Femur (tissue), 1 donor: ENCODE measurements at regions not wholly inside any gene's neighbourhood (a gene's known extent, or its start where the extent isn't known, plus 50 kb on each side); places are given as distances from the start of the nearest gene placed in this dataset.
A peak's percentile ranks its signal among the peaks of the same experiment; 100 is the strongest.

Source experiments
- DNase-seq: peaks from one replicate; pipeline ENCODE4 v3.0.0-alpha.2; 2017

DNA sequence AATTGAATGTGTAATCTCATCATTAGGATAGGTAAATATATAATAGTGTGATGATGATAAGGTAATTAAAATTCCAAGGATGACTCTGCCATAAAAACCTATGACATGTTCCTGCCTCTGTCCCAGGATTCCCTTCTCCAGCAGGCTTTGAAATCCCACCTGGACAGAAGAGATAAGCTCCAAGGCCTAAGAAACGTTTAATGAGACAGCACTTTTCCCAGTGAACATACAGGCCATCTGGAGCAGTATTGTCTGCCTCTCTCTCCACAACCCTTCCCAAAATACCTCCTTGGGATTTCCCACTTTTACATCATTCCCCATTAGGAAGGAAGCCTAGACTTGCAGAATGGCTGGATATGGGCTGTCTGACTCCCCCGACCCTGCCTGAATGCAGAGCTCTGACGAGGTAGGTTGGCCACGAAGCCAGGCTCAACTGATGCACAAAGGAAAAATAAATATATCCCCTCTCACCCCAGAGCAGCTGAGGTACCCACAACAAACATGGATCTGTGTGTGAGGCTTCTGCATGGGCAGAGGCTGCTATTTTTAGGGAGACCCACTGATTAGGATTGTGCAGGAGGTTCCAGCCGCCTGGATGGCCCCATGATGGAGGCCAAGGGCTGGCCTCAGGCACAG, 71.0 kb downstream of the TMPRSS5 start:
- DNase-seq, result no peak

DNA sequence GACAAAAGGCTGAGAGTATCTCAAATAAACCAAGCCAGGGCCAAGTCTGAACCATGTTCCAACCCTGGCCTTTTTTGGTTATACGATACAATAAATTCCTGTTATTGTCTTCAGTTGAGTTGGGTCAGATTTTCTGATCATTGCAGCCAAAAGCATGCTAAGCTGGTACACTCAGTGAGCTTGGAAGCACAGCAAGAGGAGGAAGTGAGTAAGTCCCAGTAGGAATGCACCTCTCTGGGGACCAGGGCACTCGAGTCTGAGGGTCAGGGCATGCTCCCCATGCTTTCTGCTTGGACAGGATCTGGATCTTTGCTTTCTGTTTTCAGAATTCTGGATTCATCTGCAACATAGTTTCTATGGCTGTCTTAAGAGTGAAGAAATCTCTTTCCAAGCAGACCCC, 73.1 kb downstream of the TMPRSS5 start:
- DNase-seq, result no peak

DNA sequence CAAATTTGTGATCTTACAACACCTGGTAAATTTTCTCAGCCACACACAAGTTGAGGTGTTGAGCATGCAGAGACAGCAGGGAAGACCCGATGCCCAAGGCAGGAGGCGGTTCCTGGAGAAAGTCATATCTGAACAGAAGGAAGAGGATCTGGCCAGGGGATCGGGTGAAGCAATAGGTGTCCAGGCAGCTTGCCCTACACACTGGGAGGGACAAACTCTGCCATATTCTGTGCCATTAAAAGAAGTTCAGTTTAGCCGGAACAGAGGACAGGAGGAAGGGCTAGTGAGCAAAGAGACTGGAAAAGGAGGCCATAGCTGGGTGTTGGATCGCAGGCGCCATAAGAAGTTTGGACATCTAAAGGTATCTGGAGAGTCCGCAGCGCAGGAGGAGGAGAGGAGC, 76.5 kb downstream of the TMPRSS5 start:
- no peak for DNase-seq

DNA sequence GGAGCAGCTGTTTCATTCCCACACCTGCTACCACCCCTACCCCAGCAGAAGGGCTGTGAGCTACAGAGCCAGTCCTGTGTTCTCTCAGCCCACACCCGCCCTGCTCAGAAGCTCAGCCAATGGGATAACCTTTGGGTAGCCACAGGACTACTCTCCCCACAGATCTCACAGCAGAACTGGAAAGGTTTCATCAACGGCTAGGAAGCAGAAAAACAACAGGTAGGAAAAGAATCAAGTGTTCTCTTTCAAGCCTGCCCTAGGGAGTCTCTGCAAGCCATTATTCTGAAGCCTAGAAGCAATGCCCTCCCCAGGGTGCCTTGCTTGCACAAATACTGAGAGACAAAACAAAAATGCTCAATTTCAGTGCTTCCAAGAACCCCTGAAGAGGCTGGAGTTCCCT, 77.2 kb downstream of the TMPRSS5 start:
- DNase-seq, result no peak

DNA sequence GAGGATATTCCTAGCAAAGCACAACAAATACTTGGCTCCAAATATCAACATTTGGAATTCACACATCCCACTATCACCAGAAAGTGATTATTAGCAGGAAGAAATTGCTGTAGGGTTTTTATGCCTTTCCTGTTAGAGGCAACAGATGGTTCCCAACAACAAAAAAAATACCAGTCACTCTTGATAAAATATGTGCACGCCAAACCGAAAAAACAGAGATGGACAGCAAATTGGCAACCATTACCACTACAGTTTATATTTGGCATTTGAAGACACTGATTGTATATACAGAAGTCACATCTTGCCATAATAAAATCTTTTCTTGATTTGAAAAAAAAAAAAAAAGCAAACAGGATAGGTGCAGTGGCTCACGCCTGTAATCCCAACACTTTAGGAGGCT, 78.2 kb downstream of the TMPRSS5 start:
- DNase-seq, result no peak

DNA sequence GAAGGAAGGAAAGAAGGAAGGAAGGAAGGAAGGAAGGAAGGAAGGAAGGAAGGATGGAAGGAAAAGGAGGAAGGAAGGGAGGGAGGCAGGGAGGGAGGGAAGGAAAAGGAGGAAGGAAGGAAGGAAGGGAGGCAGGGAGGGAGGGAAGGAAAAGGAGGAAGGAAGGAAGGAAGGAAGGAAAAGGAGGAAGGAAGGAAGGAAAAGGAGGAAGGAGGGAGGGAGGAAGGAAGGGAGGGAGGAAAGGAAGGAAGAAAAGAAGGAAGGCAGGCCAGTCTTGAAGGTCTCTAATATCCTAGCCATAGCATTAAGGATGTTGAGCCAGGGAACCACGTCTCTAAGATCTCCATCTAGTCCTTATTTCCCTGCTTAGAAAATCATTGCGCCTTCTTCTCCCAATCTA, 78.8 kb downstream of the TMPRSS5 start:
- no peak for DNase-seq

DNA sequence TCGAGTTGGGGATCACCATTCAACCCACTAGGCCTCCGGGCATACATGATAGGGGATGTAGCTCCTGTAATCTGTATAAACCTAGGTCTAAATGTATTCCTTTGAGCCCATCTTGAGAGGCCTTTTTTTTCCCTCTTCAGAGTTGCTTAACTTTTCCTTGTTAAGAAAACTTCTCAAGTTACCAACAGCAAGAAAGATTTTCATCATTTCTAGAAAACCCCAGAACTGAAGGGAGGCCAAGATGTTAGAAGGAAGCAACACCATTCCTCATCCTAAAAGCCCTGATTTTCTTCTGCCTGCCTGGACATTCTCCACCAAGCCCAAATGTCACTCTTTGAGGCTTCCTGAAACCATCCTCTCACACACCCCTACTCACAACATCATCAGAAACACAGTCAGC, 79.4 kb downstream of the TMPRSS5 start:
- DNase-seq, result no peak

DNA sequence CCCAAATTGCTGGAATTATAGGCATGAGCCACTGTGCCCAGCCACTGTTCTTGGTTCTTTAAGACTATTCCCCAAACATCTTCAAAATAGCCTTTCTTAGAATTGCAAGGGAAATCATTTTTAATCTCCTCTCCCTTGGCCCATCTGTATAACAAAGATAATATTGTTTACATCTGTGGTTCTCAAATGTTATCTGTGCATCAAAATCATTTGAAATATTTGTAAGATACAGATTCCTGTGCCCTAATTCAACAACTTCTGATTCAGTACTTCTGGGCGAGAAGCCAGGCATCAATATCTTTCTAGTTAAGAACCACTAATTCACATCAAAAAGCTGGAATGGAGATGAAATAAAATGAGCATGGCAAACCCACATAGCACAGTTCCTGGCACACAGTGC, 83.0 kb downstream of the TMPRSS5 start:
- no peak for DNase-seq

DNA sequence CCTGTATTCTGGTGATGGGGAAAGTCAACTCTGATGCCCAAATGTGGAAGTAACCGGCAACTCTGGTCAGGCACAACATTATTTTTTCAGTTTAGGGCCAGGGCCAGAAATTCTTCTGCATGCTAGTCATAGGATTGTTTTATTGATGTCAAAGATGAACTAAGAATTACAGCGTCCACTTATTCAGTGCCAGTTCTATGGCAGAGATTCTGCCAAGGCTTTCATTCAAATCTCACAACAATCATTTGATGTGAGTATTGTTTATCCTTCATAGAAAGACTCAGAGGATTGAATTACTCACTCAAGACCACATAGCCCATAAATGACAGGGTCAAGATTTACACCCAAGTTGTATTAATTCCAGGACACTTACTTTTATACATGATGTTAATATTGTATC, 87.7 kb downstream of the TMPRSS5 start:
- DNase-seq, result no peak

DNA sequence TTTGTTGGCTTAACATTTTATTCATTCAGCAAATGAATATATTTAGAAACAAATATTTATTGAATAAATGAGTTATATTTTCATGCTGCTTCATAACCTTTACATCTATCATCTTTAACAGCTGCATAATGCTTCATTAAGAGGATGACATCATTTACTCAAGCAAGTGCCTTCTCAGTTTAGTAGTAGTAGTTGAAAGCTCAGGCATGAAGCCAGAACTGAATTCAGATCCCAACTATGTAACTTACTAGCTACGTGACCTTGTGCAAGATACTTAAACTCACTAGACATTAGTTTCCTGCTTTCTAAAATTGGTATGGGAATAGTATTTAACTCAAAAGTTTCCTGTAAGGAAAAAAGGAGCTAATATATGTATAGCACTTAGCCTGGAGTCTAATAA, 90.3 kb downstream of the TMPRSS5 start:
- no peak for DNase-seq

DNA sequence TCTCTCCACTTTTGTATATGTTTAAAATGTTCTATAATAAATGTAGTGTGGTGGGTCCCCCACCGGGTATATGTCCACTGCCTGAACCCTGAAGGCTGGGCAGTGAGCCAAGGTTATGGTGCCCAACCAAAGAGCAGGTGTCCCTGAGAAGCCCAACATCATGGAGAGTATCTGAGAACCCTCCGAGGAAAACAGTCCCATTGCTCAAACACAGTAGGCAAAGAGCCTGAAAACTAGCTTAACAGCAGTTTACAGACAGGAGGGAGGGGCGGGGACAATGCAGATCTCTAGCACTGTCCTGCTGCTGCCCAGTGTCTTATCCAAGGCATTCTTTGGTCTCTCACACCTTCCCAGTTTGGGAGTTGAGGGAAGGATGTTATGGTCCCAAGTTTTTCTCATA, 91.0 kb downstream of the TMPRSS5 start:
- DNase-seq, result no peak

DNA sequence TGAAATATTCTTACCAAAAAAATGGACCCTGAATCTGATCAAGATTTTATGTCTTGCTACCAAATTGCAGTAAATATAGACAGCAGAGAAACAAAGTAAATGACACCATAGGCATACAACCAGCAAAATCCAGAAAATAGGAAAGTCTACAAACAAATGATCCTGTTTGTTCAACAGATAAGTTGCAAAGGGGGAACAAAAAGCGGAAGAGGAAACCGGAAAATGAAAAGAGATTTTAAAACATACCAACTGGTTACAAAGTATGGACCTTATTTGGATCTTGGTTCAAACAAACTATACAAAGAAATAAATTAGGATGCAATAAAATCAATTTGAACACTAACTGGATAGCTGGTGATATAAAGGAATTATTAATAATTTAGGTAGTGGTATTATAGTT, 92.0 kb downstream of the TMPRSS5 start:
- no peak for DNase-seq

DNA sequence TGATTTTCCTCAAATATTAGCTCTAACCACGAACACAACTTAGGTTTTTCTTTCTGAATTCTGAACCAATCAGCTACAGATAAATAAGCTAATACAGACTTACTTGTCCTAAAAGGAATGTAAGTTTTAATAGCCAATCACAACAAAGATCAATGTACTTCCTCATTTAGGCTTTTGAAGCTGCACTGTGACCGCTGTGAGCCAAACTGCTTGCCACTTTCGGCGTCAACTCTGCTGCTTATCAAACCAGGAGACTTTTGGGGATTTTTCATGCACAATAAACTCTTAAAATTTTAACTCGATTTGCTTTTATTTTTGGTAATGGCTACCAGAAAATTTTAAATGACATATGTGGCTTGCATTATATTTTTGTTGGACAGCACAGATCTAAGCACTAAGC, 92.5 kb downstream of the TMPRSS5 start:
- no peak for DNase-seq

DNA sequence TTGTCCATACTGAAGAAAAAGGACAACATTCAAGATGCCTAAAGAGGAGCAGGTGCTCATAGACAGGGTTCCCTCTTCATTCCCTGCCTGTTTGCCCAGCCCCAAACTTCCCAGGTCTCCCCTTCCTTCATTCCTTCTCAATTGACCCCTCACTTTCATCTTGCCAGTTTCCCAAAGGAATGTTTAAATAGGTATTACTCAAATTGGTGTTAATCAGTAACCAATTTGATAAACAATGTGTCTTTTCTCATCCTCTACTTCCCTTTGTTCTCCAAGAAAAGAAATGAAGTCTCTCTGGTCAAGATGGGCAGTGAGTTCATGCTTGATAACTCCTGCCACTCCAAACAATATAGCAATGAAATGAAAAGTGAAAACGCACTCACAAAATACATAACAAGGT, 101.9 kb downstream of the TMPRSS5 start:
- DNase-seq, result no peak

DNA sequence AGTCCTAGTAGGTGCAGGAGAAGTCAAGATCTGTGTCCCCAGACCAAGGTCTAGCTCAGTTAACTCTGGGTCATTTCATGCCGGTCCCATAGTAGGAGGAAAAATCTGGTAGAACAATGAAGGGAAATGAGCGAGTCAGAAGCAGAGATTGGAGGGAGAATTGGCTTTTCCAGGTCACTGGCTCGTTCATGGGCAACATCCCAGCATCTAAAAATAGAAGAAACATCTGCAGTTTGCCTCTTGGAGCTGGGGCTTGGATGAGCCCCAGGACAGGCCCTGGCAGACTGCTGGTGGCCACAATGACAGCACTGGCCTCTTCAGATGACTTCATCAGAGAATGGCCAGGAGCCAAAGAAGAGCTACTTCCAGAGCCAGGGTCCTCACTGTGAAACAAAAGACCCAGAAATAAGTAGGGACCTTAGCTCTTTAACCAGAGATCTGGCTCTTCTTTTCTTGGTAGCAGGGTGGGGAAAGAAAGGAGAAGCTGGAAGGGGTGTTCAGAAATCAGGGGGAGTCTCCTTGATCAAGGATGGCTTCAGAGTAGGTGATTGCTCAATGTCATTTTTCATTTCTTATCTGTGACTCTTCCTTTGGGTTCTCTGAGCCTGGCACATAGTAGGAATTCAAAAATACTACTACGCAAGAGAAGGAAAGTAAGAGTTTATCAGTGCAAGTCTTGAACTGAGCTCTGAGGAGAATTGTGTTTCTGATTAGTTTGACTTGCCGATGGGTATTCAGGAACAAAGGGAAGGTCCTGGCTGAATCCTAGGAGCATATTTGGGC, 102.6 kb downstream of the TMPRSS5 start:
- peak; percentile 71 for DNase-seq

DNA sequence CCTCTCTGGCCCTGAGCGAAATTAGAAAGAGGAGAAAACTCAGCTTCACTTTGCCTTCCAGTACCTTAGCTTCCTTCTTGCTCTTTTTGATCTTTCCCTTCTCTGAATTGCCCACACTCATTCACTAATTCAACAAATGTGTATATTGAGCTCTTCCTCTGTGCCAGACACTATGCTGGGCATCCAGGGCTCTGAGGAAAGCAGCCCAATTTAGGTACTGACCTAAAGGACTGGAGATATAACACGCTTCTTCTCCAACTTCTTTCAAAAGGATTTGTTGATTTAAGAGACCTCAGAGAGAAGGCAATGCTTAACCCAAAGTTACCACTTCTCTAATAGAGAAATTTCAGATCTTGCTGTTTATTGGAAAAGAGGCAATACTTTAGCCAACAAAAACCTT, 103.6 kb downstream of the TMPRSS5 start:
- DNase-seq, result no peak

DNA sequence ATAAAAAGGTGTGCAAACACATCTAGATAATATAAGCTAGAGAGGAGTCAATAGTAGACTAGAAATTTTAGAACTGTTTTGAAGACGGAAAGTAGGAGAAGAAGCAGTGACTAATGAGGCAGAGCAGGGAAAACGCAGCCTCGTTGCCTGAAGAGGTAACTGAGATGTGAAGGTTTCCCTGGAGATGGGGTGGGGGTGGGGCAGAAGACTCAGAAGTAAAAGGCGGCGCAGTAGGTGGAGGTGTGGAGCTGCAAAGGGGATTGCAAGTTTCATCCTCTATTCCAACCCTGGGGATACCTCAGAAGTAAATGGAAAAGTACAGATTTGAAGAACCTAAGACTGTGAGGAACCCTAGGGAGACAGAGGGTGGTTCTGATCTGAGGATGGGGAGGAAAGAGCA, 109.5 kb downstream of the TMPRSS5 start:
- DNase-seq, result no peak

DNA sequence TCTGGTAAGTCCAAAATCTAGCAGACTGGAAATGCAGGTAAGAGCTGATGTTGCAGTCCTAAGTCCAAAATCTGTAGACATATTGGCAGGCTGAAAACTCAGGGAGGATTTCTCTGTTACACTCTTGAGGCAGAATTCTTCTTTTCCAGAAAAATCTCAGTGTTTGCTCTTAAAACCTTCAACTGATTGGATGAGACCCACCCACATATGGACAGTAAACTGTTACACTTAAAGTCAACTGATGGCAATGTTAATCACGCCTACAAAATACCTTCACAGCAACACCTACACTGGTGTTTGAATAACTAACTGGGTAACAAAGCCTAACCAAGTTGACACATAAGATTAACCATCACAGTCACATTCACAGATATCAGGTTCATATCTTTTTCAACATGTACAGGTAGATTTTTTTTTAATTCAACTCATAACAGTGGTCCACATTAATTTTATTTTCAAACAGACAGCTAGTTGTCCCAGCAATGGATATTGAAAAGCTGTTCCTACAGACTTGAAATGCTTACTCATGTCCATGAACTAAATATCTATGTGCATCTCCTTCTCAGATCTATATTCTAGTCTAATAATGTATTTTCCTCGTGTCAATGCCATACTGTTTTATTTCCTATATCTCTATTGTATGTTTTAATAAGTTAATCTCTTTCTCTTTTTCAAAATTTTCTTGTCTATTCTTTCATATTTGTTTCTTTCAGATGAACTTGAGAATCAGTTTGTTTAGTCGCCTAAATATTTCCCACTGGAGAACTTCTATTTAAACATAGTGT, 110.1 kb downstream of the TMPRSS5 start:
- DNase-seq, result no peak

DNA sequence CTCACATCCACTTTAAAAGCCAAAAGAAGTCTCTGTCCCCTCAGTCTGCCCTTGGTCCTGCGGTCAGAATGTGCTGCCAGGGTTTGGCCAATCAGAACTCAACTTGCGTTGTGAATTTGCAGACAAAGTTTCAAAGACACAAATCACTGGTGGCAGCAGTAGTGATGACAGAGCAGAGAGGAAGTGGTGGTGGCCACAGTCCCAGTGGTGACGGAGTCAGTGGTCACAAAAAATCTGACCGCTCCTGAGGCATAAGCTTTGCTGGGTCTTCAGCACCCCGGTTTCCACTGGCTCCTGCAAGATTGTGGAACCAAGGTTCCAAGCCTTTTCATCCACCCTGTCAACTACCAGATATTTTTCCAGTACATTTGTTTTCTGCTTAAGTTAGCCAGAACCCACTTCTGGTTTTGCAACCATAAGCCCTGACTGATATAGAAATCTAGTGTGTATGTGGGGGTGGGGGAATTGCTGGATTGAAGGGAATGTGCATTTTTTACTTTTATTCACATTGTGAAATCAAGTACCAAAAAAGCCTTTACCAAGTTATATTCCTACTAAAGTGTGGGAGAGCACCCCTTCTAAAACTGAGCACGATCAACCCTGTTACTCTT, 112.3 kb downstream of the TMPRSS5 start:
- DNase-seq, result peak; percentile 69

DNA sequence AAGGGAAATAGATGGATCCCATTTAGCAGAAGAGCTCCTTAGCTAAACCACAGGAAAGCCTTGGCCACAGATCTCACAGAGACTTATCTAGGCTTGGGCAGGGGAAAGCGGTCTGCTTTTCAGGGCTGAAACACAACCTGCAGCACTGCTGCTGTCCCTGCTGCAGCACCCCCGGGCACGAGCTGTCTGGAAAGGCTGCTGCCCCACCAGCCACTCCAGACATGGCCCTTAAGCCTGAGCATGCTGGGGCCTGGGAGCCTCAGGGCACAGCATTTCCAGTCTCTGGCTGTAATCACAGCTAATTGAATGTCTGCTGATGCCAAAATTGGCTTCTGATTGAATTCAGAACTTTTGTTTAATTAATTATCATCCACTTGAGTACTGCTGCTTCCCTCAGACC, 115.0 kb downstream of the TMPRSS5 start:
- no peak for DNase-seq

DNA sequence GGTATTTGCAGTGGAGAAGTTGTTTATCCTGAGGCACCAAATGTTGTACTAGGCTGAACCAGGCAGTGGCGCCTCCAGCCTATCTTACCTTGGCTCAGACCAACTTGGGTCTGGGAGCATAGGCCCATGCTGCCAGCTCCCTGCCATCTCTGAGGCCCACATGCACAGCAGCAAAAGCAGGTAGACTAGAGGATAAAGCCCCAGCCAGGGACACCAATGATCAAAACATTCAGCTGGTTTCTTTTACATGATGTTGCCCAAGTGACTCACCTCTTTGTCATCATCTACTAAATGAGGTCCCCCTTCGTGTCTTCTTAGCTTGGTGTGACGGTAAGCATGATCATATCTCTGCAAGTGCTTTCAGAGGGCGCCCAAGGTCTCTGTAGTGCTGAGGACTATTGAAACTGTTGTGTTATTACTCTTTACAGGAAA, 112.1 kb upstream of the DRD2 start:
- DNase-seq, result no peak

DNA sequence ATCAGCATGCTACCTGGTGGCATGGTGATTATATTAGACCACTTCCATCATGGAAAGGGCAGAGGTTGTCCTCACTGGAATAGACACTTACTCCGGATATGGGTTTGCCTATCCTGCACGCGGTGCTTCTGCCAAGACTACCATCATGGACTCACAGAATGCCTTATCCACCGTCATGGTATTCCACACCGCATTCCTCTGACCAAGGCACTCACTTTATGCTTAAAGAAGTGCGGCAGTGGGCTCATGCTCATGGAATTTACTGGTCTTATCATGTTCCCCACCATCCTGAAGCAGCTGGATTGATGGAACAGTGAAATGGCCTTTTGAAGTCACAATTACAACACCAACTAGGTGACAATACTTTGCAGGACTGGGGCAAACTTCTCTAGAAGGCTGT, 109.2 kb upstream of the DRD2 start:
- DNase-seq, result no peak

DNA sequence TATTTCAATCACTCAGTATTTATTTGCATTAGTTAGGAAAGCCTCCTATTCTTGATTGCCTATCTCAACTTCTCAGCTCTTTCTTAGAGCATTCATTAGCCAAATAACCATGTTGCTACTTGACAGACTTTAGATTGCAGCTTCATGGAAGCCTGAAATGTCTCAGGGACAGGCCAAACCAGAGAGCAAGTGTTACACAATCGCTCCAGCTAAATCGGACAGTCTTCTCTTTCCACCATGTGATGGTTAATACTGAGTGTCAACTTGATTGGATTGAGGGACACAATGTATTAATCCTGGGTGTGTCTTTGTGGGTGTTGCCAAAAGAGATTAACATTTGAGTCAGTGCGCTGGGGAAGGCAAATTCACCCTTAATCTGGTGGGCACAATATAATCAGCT, 106.5 kb upstream of the DRD2 start:
- DNase-seq, result no peak
